Stromal cell of bone marrow (primary cell): ENCODE measurements at regions not wholly inside any gene's neighbourhood (a gene's known extent, or its start where the extent isn't known, plus 50 kb on each side); places are given as distances from the start of the nearest gene placed in this dataset.

Source experiments
- DNase-seq: peaks from one replicate; pipeline ENCODE4 v3.0.0-alpha.2; 2012; ENCODE audit warnings: low read depth

GRCh38 chr12:27179400-27180214 is 64.5 kb upstream of the STK38L start:
- DNase-seq: peak; percentile 81

GRCh38 chr12:27180906-27181505 is 63.1 kb upstream of the STK38L start:
- no peak for DNase-seq

DNA sequence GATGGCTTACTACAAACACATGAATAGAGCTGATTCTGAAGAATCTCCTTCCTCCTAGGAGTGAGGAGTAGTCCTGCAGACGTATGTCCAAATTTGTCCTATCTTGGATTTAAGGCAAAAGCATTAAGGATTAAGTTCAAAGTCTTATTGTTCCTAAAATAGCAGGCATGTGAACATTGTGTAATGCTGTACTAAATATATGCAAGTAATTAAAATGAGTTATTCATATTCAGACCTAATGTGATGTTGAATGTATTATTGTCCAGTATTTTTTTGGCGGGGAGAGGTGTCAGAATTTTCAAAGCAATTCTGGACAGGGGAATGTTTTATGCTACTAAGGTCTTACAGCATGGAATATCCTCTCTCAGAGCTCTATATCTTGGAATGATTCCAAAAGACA is 60.7 kb upstream of the STK38L start:
- no peak for DNase-seq

DNA sequence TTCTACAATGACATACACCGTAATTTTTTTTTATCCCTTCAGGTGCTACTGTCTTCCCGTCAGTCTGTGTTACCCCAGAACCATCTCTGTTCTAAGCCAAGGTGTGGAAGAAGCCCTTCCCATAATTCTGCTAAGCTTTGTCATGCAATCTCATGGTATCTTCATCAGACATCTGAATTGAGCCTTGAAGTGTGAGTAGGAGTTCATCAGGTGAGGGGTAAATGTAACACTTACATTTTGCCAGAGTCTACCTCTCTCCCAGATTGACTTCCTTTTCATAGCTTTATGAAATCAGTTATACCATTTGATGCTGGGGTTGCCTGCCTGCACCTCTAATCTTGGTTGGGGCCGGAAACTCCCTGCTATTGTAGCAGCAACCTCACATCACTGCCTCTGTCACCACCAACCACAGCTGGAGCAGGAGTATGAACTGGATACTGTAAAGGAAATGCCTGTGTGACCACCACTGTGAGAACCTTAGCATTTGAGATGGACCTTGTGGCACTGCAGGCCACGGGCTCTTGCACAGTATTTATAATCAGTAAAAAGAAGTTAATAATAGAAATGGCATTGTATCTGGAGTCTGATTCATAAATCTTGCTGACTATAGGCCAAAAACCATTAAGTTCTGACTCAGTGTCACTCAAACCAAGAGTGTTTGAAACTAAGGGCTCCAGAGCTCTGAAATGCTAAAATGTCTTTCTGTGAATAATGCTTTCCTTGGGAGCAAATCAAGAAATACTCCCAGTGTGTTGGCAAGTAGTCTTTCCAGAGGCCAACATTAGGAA is 58.7 kb upstream of the STK38L start:
- DNase-seq: peak; percentile 92

- DNase-seq: no peak
These were observed 57.9 kb upstream of the STK38L start for GRCh38 chr12:27186022-27186839.

- DNase-seq: no peak
These were observed 56.4 kb upstream of the STK38L start for GRCh38 chr12:27187697-27188096.

DNA sequence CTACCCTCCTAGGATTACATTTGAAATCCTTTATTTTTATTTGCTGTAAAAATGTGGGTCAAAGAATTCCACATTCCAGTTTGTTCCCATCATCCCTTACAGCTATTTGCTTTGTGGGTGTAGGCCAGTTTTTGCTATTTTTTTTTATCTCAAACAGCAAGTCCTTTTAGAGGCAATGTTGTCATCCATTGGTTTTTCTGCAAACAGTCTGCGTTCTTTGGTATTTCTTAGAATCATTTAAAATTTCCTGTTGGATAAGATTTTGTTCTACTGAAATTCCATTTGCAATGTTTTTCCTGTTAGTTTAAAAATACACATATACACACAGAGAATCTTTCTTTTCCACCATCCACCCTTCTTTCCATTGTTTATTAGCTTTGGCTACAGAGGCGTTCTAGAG is 53.3 kb upstream of the STK38L start:
- DNase-seq: peak; percentile 70

DNA sequence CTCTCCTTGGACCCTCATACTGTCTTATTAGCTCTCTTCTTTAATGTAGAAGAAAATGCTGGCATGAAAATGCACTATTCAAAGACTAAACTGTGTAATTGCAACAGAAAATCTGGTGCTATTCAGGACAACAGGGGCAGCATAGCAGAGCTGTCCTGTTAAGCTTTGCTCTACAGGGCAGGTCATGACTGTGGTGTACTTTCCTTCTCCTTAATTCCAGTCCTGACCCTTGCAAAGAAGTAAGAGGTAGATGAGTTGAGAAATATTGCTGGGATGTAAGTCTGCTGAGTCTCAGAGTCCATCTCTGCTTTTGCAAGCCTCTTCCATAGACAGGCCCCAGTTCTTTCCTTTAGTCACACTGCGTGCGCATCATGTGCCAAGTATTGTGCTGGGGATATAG is 52.6 kb upstream of the STK38L start:
- no peak for DNase-seq

- DNase-seq: no peak
These were observed 51.8 kb upstream of the STK38L start for GRCh38 chr12:27192118-27192802.

GRCh38 chr12:27193106-27193505 is 51.0 kb upstream of the STK38L start:
- DNase-seq: no peak

- peak; percentile 61 for DNase-seq
These were observed 50.1 kb upstream of the STK38L start for GRCh38 chr12:27193854-27194544.
